ENCODE measurements at regions not wholly inside any gene's neighbourhood (a gene's known extent, or its start where the extent isn't known, plus 50 kb on each side); places are given as distances from the start of the nearest gene placed in this dataset.

DNA sequence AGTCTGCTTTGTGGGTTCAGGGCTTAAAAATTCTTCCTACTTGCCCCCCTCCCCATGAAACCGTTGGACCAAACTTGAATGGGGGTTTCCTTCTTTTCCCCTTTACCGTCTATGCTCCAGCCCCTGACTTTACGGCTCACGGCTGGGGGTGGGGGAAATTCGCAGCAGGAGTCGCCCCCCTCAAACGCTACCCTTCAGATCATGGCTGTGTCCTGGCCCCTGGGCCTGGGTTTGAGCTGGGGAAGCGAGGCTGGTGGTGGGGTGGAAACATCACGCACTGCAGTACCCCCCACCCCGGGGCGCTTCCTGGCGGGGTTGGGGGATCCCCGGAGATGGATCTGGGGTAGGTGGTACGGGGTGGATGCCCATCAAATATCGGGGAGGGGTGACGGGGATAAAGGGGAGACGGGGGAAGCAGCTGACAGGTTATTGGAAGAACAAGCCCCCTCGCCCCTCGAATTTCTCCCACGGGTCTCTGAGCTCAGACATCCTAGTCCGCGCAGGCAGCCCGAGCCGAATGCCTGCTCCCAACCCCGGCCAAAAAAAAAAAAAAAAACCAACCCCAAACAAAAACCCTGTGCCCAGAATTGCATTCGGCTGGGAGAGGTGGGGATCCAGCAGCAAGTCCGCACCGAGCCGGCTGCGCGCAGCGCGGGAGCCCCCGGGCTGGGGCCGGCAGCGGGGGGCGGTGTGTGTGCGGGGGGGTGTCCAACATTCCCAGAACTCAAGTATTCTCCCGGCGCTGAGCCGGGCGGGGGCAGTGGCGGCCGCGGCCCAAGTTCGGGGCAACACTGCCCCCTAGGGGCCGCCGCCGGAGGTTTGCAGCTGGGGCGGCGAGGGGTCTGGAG is 59.0 kb upstream of the ACOT11 start:
- peak overlapping the region; percentile 95 for H3K4me3 Mint-ChIP-seq
- H3K9me3 Mint-ChIP-seq, result no peaks in the 10 kb centered on the region
- H3K36me3 Mint-ChIP-seq, result no peaks in the 10 kb centered on the region
- DNase-seq (ENCODE audit: extremely low spot score, unreplicated experiment), result peak; percentile 91
- TF ChIP-seq, protein P1, sequence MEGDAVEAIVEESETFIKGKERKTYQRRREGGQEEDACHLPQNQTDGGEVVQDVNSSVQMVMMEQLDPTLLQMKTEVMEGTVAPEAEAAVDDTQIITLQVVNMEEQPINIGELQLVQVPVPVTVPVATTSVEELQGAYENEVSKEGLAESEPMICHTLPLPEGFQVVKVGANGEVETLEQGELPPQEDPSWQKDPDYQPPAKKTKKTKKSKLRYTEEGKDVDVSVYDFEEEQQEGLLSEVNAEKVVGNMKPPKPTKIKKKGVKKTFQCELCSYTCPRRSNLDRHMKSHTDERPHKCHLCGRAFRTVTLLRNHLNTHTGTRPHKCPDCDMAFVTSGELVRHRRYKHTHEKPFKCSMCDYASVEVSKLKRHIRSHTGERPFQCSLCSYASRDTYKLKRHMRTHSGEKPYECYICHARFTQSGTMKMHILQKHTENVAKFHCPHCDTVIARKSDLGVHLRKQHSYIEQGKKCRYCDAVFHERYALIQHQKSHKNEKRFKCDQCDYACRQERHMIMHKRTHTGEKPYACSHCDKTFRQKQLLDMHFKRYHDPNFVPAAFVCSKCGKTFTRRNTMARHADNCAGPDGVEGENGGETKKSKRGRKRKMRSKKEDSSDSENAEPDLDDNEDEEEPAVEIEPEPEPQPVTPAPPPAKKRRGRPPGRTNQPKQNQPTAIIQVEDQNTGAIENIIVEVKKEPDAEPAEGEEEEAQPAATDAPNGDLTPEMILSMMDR (conservative IDR thresholded peaks at IDR 0.05), result peak; percentile 100
- H3K27me3 Mint-ChIP-seq, result no peaks in the 10 kb centered on the region
- peaks cover 45% of the 10 kb centered on the region for H3K4me1 Mint-ChIP-seq (ENCODE audit: unreplicated experiment)
- H3K27ac Mint-ChIP-seq, result peak overlapping the region; percentile 95

DNA sequence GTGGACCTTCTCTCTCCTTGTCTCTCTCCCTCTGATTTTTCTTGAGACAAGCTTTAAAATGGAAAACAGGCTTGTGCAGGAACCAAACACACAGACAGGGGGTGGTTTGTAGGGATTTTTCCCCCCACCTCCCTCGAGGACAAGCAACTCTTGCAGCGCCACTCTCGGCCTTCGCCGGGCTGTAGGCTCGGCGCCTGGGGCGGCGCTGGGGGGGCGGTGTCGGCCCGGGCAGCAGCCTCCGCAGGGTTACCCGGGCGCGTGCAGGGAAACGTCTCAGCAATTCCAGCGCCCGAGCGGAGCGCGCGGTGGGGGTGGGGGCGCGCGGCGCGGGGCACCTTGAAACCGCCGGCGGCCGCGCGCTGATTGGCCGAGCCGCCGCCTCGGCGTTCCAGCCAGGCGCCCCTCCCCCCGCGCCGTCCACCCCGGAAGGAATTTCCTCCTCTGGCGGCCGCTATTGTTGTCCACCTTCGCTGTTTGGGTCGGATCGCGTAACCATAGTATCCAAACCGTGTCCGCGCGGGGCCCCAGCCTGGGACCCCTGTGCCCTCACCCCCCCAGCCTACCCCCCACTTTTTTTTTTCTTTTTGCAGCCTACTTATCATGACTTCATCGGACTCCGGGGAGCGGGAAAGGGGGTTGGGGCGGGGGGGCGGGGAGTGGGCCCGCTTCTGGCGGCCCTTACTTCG is 59.8 kb upstream of the ACOT11 start:
- peak overlapping the region; percentile 95 for H3K27ac Mint-ChIP-seq
- TF ChIP-seq, protein P1 (conservative IDR thresholded peaks at IDR 0.05), result peak; percentile 45
- H3K9me3 Mint-ChIP-seq, result no peaks in the 10 kb centered on the region
- H3K27me3 Mint-ChIP-seq, result no peaks in the 10 kb centered on the region
- H3K36me3 Mint-ChIP-seq, result no peaks in the 10 kb centered on the region
- DNase-seq (ENCODE audit: extremely low spot score, unreplicated experiment), result peak; percentile 96
- H3K4me1 Mint-ChIP-seq (ENCODE audit: unreplicated experiment), result peaks cover 50% of the 10 kb centered on the region
- peak overlapping the region; percentile 95 for H3K4me3 Mint-ChIP-seq

DNA sequence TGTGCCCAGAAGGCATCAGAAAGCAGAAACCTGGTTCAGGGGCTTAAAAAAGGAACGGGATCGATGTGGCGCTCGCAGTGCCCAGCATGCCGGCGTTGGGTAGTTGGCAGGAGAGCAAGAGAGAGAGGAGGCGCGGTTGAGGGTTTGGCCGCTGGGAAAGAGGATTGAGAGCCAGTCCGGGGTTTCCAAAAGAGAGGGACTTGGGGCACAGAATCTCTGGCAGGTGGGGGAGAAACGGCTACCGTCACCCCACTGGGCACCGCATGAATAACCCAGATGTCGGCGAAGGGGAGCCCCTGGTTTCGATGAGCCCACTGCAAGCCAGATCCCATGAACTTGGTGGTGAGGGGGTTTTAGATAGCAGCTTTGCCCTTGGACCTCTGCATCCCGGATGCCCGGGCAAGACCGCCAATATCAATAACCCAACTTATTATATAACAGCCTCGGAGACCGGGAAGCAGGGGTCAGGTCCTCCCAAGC is 60.4 kb upstream of the ACOT11 start:
- peaks cover 50% of the 10 kb centered on the region for H3K4me1 Mint-ChIP-seq (ENCODE audit: unreplicated experiment)
- TF ChIP-seq, protein P1 (conservative IDR thresholded peaks at IDR 0.05), result no peak
- no peak for DNase-seq (ENCODE audit: extremely low spot score, unreplicated experiment)
- H3K9me3 Mint-ChIP-seq, result no peaks in the 10 kb centered on the region
- peak overlapping the region; percentile 89 for H3K4me3 Mint-ChIP-seq
- H3K36me3 Mint-ChIP-seq, result no peaks in the 10 kb centered on the region
- H3K27ac Mint-ChIP-seq, result peak overlapping the region; percentile 77
- H3K27me3 Mint-ChIP-seq, result no peaks in the 10 kb centered on the region

DNA sequence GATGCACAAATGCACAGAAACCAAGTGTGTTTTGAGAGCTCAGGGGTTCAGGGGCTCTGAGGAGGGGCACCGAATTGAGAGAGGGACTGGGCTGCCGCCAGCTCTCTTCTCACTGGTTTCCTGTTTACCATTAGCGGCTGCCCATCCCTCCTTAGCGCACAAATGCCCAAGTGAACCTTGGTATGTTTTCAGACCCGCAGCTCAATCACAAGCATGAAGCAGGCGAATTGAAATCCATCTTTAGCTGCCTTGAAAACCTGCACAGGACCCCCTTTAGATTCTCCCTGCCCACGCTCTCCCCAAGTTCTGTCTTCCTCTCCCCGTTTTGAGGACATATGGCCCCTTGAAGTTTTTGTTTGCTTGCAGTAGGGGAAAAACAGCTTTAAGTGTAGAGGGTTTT is 61.1 kb upstream of the ACOT11 start:
- Mint-ChIP-seq H3K4me3 (peak overlapping the region; percentile 89), H3K9me3 (no peaks in the 10 kb centered on the region), H3K27ac (peak overlapping the region; percentile 26)

DNA sequence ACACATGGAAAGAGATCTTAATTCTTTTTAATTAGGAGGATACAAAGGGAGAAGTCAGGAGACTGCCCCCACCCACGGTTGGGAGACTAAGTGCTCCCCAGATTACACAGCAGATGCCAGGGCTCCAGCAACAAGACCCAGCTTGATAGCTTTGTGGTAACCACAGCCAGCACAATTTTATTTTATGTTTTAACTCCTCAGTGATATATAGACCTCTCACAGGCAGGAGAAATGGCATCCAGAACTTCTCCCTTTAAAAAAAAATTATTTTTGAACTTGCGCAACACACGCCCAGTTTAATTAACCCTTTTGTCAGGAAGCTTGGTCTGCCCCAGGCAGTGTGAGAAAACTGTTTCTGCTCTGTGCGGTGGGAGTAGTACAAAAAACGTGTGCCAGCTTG is 62.6 kb upstream of the ACOT11 start:
- H3K4me3 Mint-ChIP-seq, result peak overlapping the region; percentile 47
- H3K9me3 Mint-ChIP-seq, result no peaks in the 10 kb centered on the region
- no peaks in the 10 kb centered on the region for H3K36me3 Mint-ChIP-seq
- TF ChIP-seq, protein P1 (conservative IDR thresholded peaks at IDR 0.05), result no peak
- peaks cover 52% of the 10 kb centered on the region for H3K4me1 Mint-ChIP-seq (ENCODE audit: unreplicated experiment)
- no peaks in the 10 kb centered on the region for H3K27me3 Mint-ChIP-seq
- DNase-seq (ENCODE audit: extremely low spot score, unreplicated experiment), result no peak
- peak overlapping the region; percentile 26 for H3K27ac Mint-ChIP-seq

More for the DNA sequence above, 61.1 kb upstream of the ACOT11 start:
- no peak for DNase-seq (ENCODE audit: extremely low spot score, unreplicated experiment)
- H3K4me1 Mint-ChIP-seq (ENCODE audit: unreplicated experiment), result peaks cover 50% of the 10 kb centered on the region
- no peaks in the 10 kb centered on the region for H3K27me3 Mint-ChIP-seq
- H3K36me3 Mint-ChIP-seq, result no peaks in the 10 kb centered on the region
- TF ChIP-seq, protein P1 (conservative IDR thresholded peaks at IDR 0.05), result no peak
